HepG2 (cell line): ENCODE measurements at regions not wholly inside any gene's neighbourhood (a gene's known extent, or its start where the extent isn't known, plus 50 kb on each side); places are given as distances from the start of the nearest gene placed in this dataset.

Source experiments
- ATAC-seq: fragments of 200-7000 bp; cut with Tn5 transposase; 3 replicates; pipeline ENCODE4 v1.9.1; 2020; ENCODE audit warnings: mild to moderate bottlenecking, moderate library complexity
- BruUV-seq: library from RNA; stranded (reverse); fragments of 400-500 nt; replicated peaks from 2 replicates; lab custom pipeline; 2021; lab: Mats Ljungman, UMichigan
- CTCF ChIA-PET: fragments of 300-600 bp; formaldehyde crosslinking; extraction: SDS; loops from one replicate; lab custom pipeline; 2021; ENCODE audit warnings: low total read pairs, inconsistent platforms, low intra/inter-chr PET ratio; lab: Yijun Ruan, JAX
- POLR2A ChIA-PET: fragments of 350-600 bp; sonication (Branson Sonifier 250); formaldehyde crosslinking; loops from one replicate; lab custom pipeline; 2020; ENCODE audit warnings: antibody characterized with exemption, inconsistent platforms; lab: Yijun Ruan, JAX
- DNase-seq: peaks from one replicate; pipeline ENCODE4 v3.0.0-alpha.2; 2015; ENCODE audit warnings: low spot score
- FAIRE-seq: peaks from 3 replicates; lab custom pipeline; 2011; peaks lifted over from hg19 to GRCh38; lab: Jason Lieb, UNC
- H2AFZ ChIP-seq: one replicate; pipeline ENCODE4 v1.6.1; 2011; ENCODE audit warnings: low read length, inconsistent platforms
- H3K27ac ChIP-seq: fragments of 300-600 bp; 3 replicates; pipeline ENCODE4 v1.8.0; 2011; ENCODE audit warnings: mixed run types, mild to moderate bottlenecking, mixed read lengths, low read length, inconsistent platforms; ENCODE audit not compliant: insufficient read depth; ENCODE audit errors: extremely low read length
- H3K27me3 ChIP-seq, 2 experiments: fragments of 200-600 bp in 1 of 2; 2 replicates in 1 of 2; 3 replicates in 1 of 2; pipeline versions ENCODE4 v1.6.0 to v1.8.0; 2011; ENCODE audit warnings: low read length in 2 of 2, mild to moderate bottlenecking in 2 of 2, moderate library complexity in 2 of 2, inconsistent platforms in 1 of 2; ENCODE audit not compliant: insufficient read depth in 2 of 2, control insufficient read depth in 1 of 2
- H3K36me3 ChIP-seq, 2 experiments: fragments of 200-600 bp in 1 of 2; replicated peaks in 1 of 2; 2 replicates in 1 of 2; 3 replicates in 1 of 2; pipeline versions ENCODE4 v1.5.1 to v1.8.0; 2011; ENCODE audit warnings: low read length in 2 of 2, inconsistent platforms in 1 of 2; ENCODE audit not compliant: insufficient read depth in 2 of 2, control insufficient read depth in 1 of 2
- H3K4me1 ChIP-seq: 2 replicates; pipeline ENCODE4 v1.5.1; 2012; ENCODE audit warnings: low read length, inconsistent platforms; ENCODE audit not compliant: insufficient read depth
- H3K4me2 ChIP-seq: 2 replicates; pipeline ENCODE4 v1.6.0; 2011; ENCODE audit warnings: low read depth, low read length, inconsistent platforms
- H3K4me3 ChIP-seq, 3 experiments: fragments of 200-600 bp in 1 of 3; sonication (generic), shearing (Covaris generic) in 1 of 3; replicated peaks in 1 of 3; 2 replicates each; pipeline ENCODE4 v1.5.1; 2011 to 2016; ENCODE audit warnings: low read length in 3 of 3, inconsistent platforms in 2 of 3, low read depth in 2 of 3, mild to moderate bottlenecking in 2 of 3, control low read depth in 1 of 3, mixed read lengths in 1 of 3; ENCODE audit not compliant: insufficient read depth in 1 of 3
- H3K79me2 ChIP-seq: one replicate; pipeline ENCODE4 v1.6.1; 2011; ENCODE audit warnings: low read length, inconsistent platforms; ENCODE audit not compliant: insufficient read depth
- H3K9ac ChIP-seq: 2 replicates; pipeline ENCODE4 v1.6.0; 2011; ENCODE audit warnings: mild to moderate bottlenecking, low read depth, low read length, inconsistent platforms; ENCODE audit not compliant: insufficient read depth
- H3K9me3 ChIP-seq: 2 replicates; pipeline ENCODE4 v1.5.1; 2012; ENCODE audit warnings: mild to moderate bottlenecking, low read length
- H4K20me1 ChIP-seq: 2 replicates; pipeline ENCODE4 v1.6.0; 2011; ENCODE audit warnings: inconsistent platforms, mild to moderate bottlenecking, low read length, moderate library complexity; ENCODE audit not compliant: insufficient read depth
- KDM6A ChIP-seq: IDR thresholded peaks from 2 replicates; pipeline ENCODE4 v1.6.1; 2016; ENCODE audit warnings: low read depth
- ZNF101 ChIP-seq: sonication (generic); formaldehyde crosslinking; IDR thresholded peaks from 2 replicates; pipeline ENCODE4 v1.4.0; 2020; ENCODE audit warnings: mild to moderate bottlenecking, low read depth, missing genetic modification reagents, borderline replicate concordance
- ZNF362 ChIP-seq: sonication (generic); formaldehyde crosslinking; IDR thresholded peaks from 2 replicates; pipeline ENCODE4 v1.4.0; 2020; ENCODE audit warnings: missing genetic modification reagents, mild to moderate bottlenecking, borderline replicate concordance
- WGBS: methylation state at CpG from one replicate; pipeline ENCODE4 v1.1.6; 2017; ENCODE audit warnings: low lambda C conversion rate; 5-methylcytosine and 5-hydroxymethylcytosine counted together
- in situ Hi-C: cut with HindIII; loops from 2 replicates; pipeline ENCODE4 v1.10.0; 2017; ENCODE audit warnings: low pct_unique_long_range_greater_than_20kb; ENCODE audit not compliant: extremely low pct_ligation_motif_present
- intact Hi-C: fragments of 100-400 bp; cut with micrococcal nuclease; formaldehyde crosslinking; loops from one replicate; pipeline ENCODE4 v1.10.0; 2022; ENCODE audit not compliant: unreplicated experiment
- TF ChIP-seq, protein P1 (sequence below): sonication (generic); formaldehyde crosslinking; IDR thresholded peaks from 2 replicates; pipeline ENCODE4 v1.4.0; 2020; ENCODE audit warnings: missing genetic modification reagents

GRCh38 chr9:129411501-129412175 is 209.3 kb downstream of the C9orf50 start:
- FAIRE-seq (no peak), ATAC-seq (no peak), DNase-seq (no peak)
- peaks cover 77% of the 10 kb centered on the region for H3K4me1 ChIP-seq
- ChIA-PET CTCF (no interaction called here), POLR2A (no interaction called here)
- peaks cover 0 to 2% of the 10 kb centered on the region in 2 experiments; a peak in 1 of 5 replicates for H3K27me3 ChIP-seq
- intact Hi-C loops: no loop called here
- TF ChIP-seq, protein P1, sequence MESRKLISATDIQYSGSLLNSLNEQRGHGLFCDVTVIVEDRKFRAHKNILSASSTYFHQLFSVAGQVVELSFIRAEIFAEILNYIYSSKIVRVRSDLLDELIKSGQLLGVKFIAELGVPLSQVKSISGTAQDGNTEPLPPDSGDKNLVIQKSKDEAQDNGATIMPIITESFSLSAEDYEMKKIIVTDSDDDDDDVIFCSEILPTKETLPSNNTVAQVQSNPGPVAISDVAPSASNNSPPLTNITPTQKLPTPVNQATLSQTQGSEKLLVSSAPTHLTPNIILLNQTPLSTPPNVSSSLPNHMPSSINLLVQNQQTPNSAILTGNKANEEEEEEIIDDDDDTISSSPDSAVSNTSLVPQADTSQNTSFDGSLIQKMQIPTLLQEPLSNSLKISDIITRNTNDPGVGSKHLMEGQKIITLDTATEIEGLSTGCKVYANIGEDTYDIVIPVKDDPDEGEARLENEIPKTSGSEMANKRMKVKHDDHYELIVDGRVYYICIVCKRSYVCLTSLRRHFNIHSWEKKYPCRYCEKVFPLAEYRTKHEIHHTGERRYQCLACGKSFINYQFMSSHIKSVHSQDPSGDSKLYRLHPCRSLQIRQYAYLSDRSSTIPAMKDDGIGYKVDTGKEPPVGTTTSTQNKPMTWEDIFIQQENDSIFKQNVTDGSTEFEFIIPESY: peak; percentile 46; the same call in 1 of the 2 replicates
- no peak for TF ChIP-seq KDM6A (CRISPR knock-in tag)
- BruUV-seq: no TSS peak
- H3K9ac ChIP-seq: no peak overlapping the region
- in situ Hi-C loops: no loop called here
- H3K4me2 ChIP-seq: no peak overlapping the region
- 89% methylated on average over 18 of the region's 19 CpGs for WGBS
- H3K27ac ChIP-seq: no peak overlapping the region
- no peak overlapping the region for H3K4me3 ChIP-seq
- H3K36me3 ChIP-seq: no peaks in the 10 kb centered on the region
- H3K9me3 ChIP-seq: no peaks in the 10 kb centered on the region
- H3K79me2 ChIP-seq: no peaks in the 10 kb centered on the region
- no peaks in the 10 kb centered on the region for H4K20me1 ChIP-seq
- no peak overlapping the region for H2AFZ ChIP-seq

DNA sequence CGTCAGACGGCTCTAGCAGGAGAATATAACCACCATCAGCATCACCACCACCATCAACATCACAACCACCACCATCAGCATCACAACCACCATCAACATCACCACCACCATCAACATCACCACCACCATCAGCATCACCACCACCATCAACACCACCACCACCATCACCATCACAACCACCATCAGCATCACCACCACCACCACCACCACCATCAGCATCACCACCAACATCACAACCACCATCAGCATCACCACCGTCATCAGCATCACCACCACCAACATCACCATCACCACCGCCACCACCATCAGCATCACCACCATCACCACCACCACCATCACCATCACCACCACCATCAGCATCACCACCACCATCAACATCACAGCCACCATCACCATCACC is 210.7 kb downstream of the C9orf50 start:
- Histone ChIP-seq H3K27ac (no peak overlapping the region), H3K9ac (no peak overlapping the region), H3K27me3 (peaks cover 1 to 7% of the 10 kb centered on the region in 2 experiments; a peak in 2 of 5 replicates), H4K20me1 (no peaks in the 10 kb centered on the region), H3K4me2 (no peak overlapping the region), H3K9me3 (no peaks in the 10 kb centered on the region), H3K4me3 (no peak overlapping the region), H2AFZ (no peak overlapping the region), H3K4me1 (peaks cover 77% of the 10 kb centered on the region), H3K36me3 (no peaks in the 10 kb centered on the region), H3K79me2 (no peaks in the 10 kb centered on the region)
- TF ChIP-seq ZNF362 (CRISPR knock-in tag) (no peak), ZNF101 (CRISPR knock-in tag) (no peak)
- ATAC-seq (no peak), FAIRE-seq (peak; percentile 47), DNase-seq (no peak)
- in situ Hi-C loops (no loop called here), intact Hi-C loops (no loop called here)
- WGBS: 30% methylated on average over 4 of the region's 4 CpGs
- ChIA-PET POLR2A (no interaction called here), CTCF (no interaction called here)
- no TSS peak for BruUV-seq
